GM19035 (cell line): ENCODE measurements at regions not wholly inside any gene's neighbourhood (a gene's known extent, or its start where the extent isn't known, plus 50 kb on each side); places are given as distances from the start of the nearest gene placed in this dataset.
"Not testable (repeated sequence)": the region's sequence is repeated elsewhere in the genome, so short reads cannot be mapped to it uniquely, and the experiment has no call there.

ENCODE experiments used
- ATAC-seq: cut with Tn5 transposase; IDR thresholded peaks from one replicate; pipeline ENCODE4 v1.9.1; 2021; ENCODE audit not compliant: unreplicated experiment

DNA sequence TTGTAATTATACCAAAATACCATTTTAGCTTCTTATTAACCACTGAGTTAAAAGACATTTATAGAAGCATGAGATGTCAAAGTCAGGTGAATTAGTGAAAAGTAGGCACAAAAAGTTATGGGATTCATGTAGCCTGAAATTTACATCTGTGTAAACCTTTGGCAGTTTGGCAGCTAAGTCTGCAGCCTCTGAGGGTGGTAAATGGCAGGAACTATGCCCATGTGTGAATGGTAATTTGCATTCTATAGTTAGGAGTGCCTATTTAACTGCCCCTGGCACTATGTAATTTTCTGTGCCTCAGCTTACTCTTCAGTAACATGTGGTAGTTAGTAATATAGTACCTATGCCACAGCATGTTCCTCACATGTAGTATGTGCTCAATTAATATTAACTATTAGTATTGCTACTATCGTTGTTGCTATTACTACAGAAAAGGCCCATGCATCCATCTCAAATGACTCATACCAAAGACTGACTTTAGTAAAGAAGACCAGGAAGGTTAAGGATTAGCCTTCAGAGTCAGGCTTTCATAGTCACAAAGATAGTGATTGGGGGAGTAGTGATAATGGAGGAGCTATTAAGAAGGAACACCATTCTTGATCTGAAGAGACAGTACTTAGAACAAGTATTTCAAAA, 258.7 kb upstream of the BTG1 start:
- ATAC-seq: no peak

DNA sequence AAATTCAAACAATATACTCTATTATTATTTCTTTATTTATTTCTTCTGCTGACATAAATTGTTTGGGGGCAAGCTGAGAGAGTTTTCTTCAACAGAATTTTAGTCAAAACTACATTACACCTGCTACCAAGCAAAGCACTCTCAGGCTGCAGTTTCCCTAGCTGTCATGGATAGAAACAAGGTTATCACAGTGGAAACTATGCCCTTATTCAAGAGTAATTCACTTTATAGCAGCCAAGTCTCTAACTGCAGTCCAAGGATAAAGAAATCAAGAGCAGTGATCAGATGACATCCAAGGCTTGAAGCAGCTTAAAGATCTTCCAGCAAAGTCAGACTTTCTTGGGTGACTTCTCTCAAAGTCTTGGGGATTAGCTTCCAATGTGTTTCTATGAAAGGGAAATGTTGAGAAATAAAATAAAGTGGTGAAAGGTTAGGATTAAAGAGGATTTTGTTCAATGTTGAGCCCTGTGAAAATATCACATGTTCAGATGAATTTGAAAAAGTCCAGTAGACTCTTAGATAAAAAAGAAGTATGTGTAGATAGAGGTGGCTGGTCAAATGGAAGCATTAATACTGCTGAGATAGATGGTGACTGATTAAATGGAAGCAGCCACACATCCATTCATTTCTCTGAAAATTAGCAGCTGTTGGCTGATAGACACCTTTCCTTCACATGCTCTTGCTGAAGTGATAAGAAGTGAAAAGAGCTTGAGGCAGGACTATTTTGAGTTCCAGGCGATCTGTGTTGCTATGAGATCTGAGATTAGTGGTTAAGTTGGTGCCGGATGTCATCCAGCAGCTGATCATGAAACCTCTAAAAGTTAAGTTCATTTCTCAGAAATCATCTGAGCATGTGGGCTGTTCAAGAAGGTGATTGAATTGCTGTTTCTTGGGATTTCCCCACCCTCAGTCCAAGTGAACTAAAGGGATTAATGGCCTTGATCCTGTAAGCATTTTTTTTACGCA, 257.8 kb upstream of the BTG1 start:
- ATAC-seq: peak; percentile 88

DNA sequence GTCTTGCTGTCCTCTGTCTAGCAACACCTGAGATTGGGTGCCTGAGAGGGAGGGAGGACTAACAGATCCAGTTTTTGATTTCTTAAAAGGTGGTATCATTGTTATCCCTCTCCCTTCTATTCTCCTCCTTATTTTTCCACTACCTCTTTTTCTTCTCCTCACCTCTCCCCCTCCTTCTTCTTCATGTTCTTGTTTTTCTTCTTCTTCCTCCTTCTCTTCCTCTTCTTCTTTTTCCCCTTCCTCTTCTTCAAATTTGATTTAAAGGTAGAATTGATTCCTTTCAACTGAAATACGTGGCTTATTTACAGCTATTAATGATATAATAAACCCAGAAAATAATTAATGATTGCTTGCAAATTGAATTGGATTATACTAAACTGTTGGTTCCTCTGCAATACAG, 256.8 kb upstream of the BTG1 start:
- no peak for ATAC-seq

DNA sequence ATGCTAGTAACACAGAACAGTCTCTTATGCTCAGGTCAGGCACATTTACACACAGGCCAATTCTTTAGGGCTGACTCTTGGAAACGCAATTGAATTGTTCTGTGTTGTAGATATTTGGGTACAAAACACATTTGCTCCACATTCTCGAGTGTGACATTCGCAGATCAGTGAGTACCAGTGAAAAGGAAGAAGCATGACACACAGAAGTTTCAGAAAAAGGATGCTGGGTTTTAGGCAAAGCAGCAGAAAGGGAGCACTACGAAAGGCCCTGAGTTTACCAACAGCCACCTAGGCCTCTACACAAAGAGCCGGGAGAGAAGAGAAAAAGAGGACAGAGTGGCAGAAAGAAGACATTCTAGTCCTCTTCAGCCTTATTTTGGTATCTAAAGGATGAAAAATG, 254.4 kb upstream of the BTG1 start:
- ATAC-seq: no peak

DNA sequence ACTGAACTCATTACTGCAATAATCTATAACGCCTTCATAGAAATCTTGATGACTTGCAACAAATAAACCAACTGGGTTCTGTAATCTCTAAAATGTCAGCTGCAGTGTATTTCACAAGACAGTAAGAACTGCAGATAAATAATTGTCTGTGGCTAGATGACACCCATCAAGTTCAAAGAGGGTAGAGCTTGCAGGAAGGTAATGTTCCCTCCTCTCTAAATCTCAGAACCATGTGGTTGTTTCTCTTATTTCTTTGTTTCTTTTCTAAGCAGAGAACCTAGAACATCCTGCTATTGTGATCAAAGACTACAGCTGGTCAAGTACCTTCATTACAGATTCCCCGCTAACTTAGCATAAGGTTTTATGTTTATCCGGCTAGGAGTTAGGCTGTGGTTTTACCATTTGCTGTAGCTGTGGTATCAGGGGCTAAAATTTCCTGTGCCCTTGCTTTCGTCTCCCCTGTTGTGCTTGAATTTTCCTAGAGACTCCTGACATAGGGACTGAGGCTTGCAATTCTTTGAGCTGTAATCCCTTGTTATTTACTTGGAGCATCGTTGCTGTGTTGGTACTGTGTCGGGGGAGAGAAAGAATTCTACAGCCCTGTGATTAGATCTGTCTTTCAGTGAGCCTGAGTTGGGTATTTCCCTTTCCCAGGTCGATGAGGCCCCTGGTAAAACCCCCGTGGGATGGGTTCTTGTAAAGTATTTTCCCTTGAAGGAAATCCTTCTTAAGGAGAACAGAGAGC, 253.1 kb upstream of the BTG1 start:
- ATAC-seq: no peak

- ATAC-seq: no peak
Measured at GRCh38 chr12:92396647-92397252, 251.1 kb upstream of the BTG1 start.

GRCh38 chr12:92395322-92395721, 249.7 kb upstream of the BTG1 start:
- no peak for ATAC-seq

- no peak for ATAC-seq
Measured at GRCh38 chr12:92394895-92395294, 249.2 kb upstream of the BTG1 start.

- ATAC-seq: no peak
Measured at GRCh38 chr12:92393504-92393903, 247.9 kb upstream of the BTG1 start.

DNA sequence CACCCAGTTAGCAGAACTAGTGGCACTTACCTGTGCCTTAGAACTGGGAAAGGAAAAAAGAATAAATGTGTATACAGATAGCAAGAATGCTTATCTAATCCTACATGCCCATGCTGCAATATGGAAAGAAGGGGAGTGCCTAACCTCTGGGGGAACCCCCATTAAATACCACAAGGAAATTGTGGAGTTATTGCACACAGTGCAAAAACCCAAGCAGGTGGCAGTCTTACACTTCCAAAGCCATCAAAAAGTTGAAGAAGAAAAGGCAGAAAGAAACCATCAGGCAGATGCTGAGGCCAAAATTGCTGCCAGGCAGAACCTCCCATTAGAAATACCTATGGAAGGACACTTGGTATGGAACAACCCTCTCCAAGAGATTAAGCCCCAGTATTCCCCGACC, 246.1 kb upstream of the BTG1 start:
- ATAC-seq: not testable (repeated sequence)

GRCh38 chr12:92389466-92389865, 243.8 kb upstream of the BTG1 start:
- no peak for ATAC-seq

DNA sequence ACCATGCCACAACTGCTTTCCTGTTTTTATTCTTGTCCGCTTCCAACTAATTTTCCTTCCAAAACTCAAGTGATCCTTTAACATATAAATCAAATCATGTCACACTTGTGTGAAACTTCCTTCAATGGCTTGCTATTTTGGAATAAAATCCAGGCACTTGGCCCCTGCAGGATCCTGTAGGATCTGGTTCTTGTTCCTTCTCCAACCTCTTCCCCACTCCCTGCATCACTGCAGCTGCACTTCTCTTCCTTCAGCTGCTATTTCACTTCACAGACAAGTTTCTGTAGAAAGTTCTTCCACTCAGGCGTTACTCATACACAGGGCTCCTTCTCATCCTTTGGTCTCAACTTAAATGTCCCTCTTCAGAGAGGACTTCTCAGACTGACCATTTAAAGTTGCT, 239.7 kb upstream of the BTG1 start:
- ATAC-seq: no peak

DNA sequence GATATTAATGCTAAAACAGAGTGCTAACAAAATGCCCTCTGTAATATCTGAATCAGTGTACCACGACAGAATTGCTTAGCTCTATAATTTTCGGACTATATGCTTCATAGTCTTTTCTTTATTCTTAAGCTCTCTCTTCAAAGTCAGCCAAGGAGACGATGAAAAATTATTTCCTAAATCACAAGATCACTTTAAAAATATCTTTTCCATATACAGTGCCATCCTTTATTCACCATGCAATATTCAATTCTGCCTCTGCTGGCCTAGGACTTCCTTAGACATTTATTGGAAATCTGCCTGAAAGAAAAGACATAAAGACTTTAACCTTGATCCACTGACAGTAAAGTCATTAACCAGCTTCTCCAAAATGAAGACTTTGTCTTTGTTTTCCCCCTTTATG, 238.9 kb upstream of the BTG1 start:
- ATAC-seq: no peak

DNA sequence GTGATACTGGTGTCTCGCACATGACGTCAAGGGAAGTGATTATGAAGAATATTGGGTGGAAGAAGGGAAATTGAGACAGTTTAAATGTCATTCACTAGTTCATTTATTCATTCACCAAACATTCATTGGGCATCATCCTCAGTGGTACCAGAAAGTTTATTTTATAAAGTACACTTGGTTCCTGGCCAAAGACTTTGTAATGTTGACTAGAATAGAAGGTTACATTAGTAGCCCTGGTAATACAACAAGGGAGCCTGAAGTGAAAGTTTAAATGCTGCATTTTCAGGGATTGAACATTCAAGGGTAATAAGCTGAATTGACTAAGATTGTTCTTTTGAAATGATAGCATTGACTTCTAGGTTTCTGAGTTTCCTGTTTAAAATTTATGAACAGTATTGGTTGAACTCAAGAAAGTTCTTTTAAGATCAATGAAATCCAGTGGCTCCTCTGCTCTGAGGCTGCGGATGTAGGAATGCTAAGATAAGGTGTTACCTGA, 236.8 kb upstream of the BTG1 start:
- no peak for ATAC-seq

DNA sequence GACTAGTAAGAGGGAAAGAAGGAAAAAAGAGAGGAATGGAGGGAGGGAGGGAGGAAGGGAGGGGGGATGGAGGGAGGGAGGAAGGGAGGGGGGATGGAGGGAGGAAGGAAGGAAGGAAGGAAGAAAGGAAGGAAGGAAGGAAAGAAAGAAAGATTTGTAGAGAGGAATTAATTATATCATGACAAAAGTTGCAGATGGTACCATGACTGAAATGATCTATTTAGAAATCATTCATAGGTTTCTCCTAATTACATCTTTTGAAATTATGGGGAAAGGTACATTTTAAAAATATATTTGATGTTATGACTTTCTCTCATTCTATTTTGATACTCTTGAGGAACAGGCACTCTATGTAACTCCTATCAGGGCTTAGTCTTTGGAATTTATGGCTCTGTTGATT, 236.2 kb upstream of the BTG1 start:
- no peak for ATAC-seq

- ATAC-seq: no peak
Measured at GRCh38 chr12:92378682-92379479, 233.2 kb upstream of the BTG1 start.

GRCh38 chr12:92375504-92375903, 229.9 kb upstream of the BTG1 start:
- not testable (repeated sequence) for ATAC-seq

DNA sequence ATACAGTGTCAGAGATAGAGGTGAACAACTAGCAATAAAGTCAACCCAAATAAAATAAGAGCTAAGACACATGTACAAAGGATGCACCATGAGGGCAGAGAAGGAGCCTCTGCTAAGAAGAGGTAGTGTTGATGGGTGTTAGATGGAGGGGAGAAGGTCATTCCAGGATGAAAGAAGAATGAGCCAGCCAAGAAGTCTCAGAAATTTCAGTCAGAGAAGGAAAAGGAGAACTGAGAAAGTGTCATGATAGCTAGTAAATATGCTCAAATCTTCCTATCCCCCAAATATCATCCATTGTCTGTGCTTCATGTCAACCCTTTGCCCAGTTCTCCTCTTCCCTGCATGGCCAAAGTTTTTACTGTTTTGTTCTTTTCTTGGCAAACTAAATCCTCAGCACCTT, 225.2 kb upstream of the BTG1 start:
- no peak for ATAC-seq

DNA sequence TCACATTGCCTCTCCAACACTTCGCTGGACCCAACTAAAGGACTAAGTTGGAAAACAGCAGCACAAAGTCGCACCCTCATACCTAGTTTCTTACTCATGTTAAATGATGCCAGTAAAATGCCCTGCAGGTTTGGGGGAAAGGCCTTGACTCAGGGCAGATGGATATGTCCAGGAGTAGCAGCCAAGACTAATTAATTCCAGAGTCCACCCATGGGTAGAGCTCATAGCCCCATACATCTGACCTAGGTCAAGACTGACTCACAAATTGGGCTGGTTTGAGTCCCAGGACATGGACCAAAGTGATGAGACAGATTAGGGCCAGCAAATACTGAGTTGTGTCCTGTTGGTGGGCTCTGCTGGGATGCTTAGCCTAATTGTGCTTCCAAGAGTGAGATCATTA, 224.0 kb upstream of the BTG1 start:
- ATAC-seq: no peak

GRCh38 chr12:92369056-92369455, 223.4 kb upstream of the BTG1 start:
- no peak for ATAC-seq
